Naive thymus-derived CD4-positive, alpha-beta T cell (primary cell): ENCODE measurements at regions not wholly inside any gene's neighbourhood (a gene's known extent, or its start where the extent isn't known, plus 50 kb on each side); places are given as distances from the start of the nearest gene placed in this dataset.

ENCODE experiments used
- ATAC-seq: fragments of 150-1000 bp; cut with Tn5 transposase; 2 replicates; pipeline ENCODE4 v1.10.0; 2021; ENCODE audit warnings: mild to moderate bottlenecking, moderate library complexity
- CTCF ChIA-PET: fragments of 350-600 bp; sonication (Branson Sonifier 250); formaldehyde crosslinking; loops from one replicate; lab custom pipeline; 2021; ENCODE audit warnings: antibody characterized with exemption; lab: Charles Lee
- POLR2A ChIA-PET: fragments of 350-600 bp; sonication (Branson Sonifier 250); formaldehyde crosslinking; loops from one replicate; lab custom pipeline; 2021; ENCODE audit warnings: antibody characterized with exemption, inconsistent platforms; lab: Charles Lee
- DNase-seq, 9 donors: peaks; one replicate each; pipeline versions ENCODE4 v3.0.0 to v3.0.0-alpha.2; 2020 to 2022; ENCODE audit warnings: mixed read lengths in 1 of 9
- H3K27ac ChIP-seq: one replicate; pipeline ENCODE4 v1.7.0; 2013; ENCODE audit warnings: mild to moderate bottlenecking, low read depth, low read length, moderate library complexity
- H3K27me3 ChIP-seq, 2 donors: one replicate each; pipeline ENCODE4 v1.7.0; 2013; ENCODE audit warnings: low read length in 2 of 2, mild to moderate bottlenecking in 2 of 2, moderate library complexity in 2 of 2; ENCODE audit not compliant: control insufficient read depth in 2 of 2, insufficient read depth in 2 of 2
- H3K36me3 ChIP-seq, 3 experiments: 1 replicate in 2 of 3; 2 replicates in 1 of 3; pipeline ENCODE4 v1.7.0; 2013; ENCODE audit warnings: low read length in 3 of 3, mild to moderate bottlenecking in 3 of 3, moderate library complexity in 1 of 3; ENCODE audit not compliant: insufficient read depth in 3 of 3, control insufficient read depth in 2 of 3
- H3K4me1 ChIP-seq, 2 donors: one replicate each; pipeline ENCODE4 v1.7.0; 2013; ENCODE audit warnings: low read length in 2 of 2, mild to moderate bottlenecking in 2 of 2, moderate library complexity in 1 of 2; ENCODE audit not compliant: control insufficient read depth in 2 of 2, insufficient read depth in 2 of 2
- H3K4me3 ChIP-seq: 2 replicates; pipeline ENCODE4 v1.7.0; 2013; ENCODE audit warnings: mild to moderate bottlenecking, low read length
- H3K9me3 ChIP-seq, 3 experiments: 1 replicate in 2 of 3; 2 replicates in 1 of 3; pipeline ENCODE4 v1.7.0; 2013; ENCODE audit warnings: low read length in 3 of 3; ENCODE audit not compliant: control insufficient read depth in 2 of 3
- H3K27ac Mint-ChIP-seq, 9 donors: one replicate each; pipeline ENCODE4 v1.8.0; 2020 to 2022; ENCODE audit warnings: mixed read lengths in 9 of 9, mild to moderate bottlenecking in 8 of 9, moderate library complexity in 5 of 9, inconsistent platforms in 2 of 9
- H3K27me3 Mint-ChIP-seq, 5 donors: one replicate each; pipeline ENCODE4 v1.8.0; 2021 to 2022; ENCODE audit warnings: mixed read lengths in 5 of 5, mild to moderate bottlenecking in 1 of 5
- H3K36me3 Mint-ChIP-seq, 5 donors: one replicate each; pipeline ENCODE4 v1.8.0; 2020 to 2022; ENCODE audit warnings: mixed read lengths in 5 of 5, mild to moderate bottlenecking in 3 of 5, inconsistent platforms in 1 of 5
- H3K4me1 Mint-ChIP-seq, 7 donors: one replicate each; pipeline ENCODE4 v1.8.0; 2020 to 2022; ENCODE audit warnings: mixed read lengths in 7 of 7, mild to moderate bottlenecking in 3 of 7, inconsistent platforms in 1 of 7
- H3K4me3 Mint-ChIP-seq, 10 donors: one replicate each; pipeline ENCODE4 v1.8.0; 2020 to 2022; ENCODE audit warnings: mild to moderate bottlenecking in 10 of 10, mixed read lengths in 10 of 10, moderate library complexity in 6 of 10, inconsistent platforms in 2 of 10
- H3K9me3 Mint-ChIP-seq, 11 donors: one replicate each; pipeline ENCODE4 v1.8.0; 2020 to 2022; ENCODE audit warnings: mixed read lengths in 11 of 11, mild to moderate bottlenecking in 4 of 11, inconsistent platforms in 1 of 11, moderate library complexity in 1 of 11
- intact Hi-C, 2 donors: fragments of 100-400 bp; cut with micrococcal nuclease; formaldehyde crosslinking; loops; one replicate each; pipeline ENCODE4 v1.15.1; 2023

GRCh38 chr5:30040488-30041118 is 1152.9 kb upstream of the CDH6 start:
- Mint-ChIP-seq H3K4me1 (no peaks in the 10 kb centered on the region), H3K36me3 (no peaks in the 10 kb centered on the region)

GRCh38 chr5:30039379-30039778 is 1154.1 kb upstream of the CDH6 start:
- peaks cover 0 to 4% (median 0%) of the 10 kb centered on the region in 3 experiments for H3K9me3 ChIP-seq
- POLR2A ChIA-PET: no interaction called here
- peaks cover 0 to 4% (median 0%) of the 10 kb centered on the region in 5 donors for H3K36me3 Mint-ChIP-seq
- ATAC-seq (no peak), DNase-seq (no peak)
- peaks cover 0 to 15% (median 3%) of the 10 kb centered on the region in 11 donors for H3K9me3 Mint-ChIP-seq
- no peaks in the 10 kb centered on the region for H3K4me1 Mint-ChIP-seq
- no peak overlapping the region for H3K4me3 Mint-ChIP-seq
- no peaks in the 10 kb centered on the region for H3K27me3 ChIP-seq
- intact Hi-C loops: no loop called here
- H3K27ac ChIP-seq: no peak overlapping the region
- H3K36me3 ChIP-seq: no peaks in the 10 kb centered on the region
- H3K27me3 Mint-ChIP-seq: no peaks in the 10 kb centered on the region
- CTCF ChIA-PET: no interaction called here
- no peak overlapping the region for H3K27ac Mint-ChIP-seq
- H3K4me1 ChIP-seq: no peaks in the 10 kb centered on the region
- H3K4me3 ChIP-seq: no peak overlapping the region

More at GRCh38 chr5:30040488-30041118, 1152.9 kb upstream of the CDH6 start:
- Histone ChIP-seq H3K36me3 (no peaks in the 10 kb centered on the region), H3K27me3 (no peaks in the 10 kb centered on the region), H3K4me3 (no peak overlapping the region), H3K27ac (no peak overlapping the region), H3K4me1 (no peaks in the 10 kb centered on the region), H3K9me3 (peaks cover 0 to 4% (median 0%) of the 10 kb centered on the region in 3 experiments)
- CTCF ChIA-PET: no interaction called here
- no peak for ATAC-seq
- no peak for DNase-seq
- intact Hi-C loops: loop anchor here in 1 of 2 donors (5.0 kb wide), 1 partner anchor 1147 kb away; no protein-coding TSS in a partner anchor
- no peak overlapping the region for H3K4me3 Mint-ChIP-seq
- H3K27me3 Mint-ChIP-seq: no peaks in the 10 kb centered on the region
- no peak overlapping the region for H3K27ac Mint-ChIP-seq
- peaks cover 0 to 17% (median 2%) of the 10 kb centered on the region in 11 donors for H3K9me3 Mint-ChIP-seq
- POLR2A ChIA-PET: no interaction called here

GRCh38 chr5:30034870-30035269 is 1158.6 kb upstream of the CDH6 start:
- no peaks in the 10 kb centered on the region for H3K4me1 ChIP-seq
- no peaks in the 10 kb centered on the region for H3K27me3 Mint-ChIP-seq
- peaks cover 0 to 4% (median 0%) of the 10 kb centered on the region in 5 donors for H3K36me3 Mint-ChIP-seq
- intact Hi-C loops: no loop called here
- H3K4me1 Mint-ChIP-seq: no peaks in the 10 kb centered on the region
- H3K4me3 Mint-ChIP-seq: no peak overlapping the region
- POLR2A ChIA-PET: no interaction called here
- H3K9me3 ChIP-seq: no peaks in the 10 kb centered on the region
- H3K36me3 ChIP-seq: no peaks in the 10 kb centered on the region
- no peaks in the 10 kb centered on the region for H3K27me3 ChIP-seq
- H3K27ac ChIP-seq: no peak overlapping the region
- CTCF ChIA-PET: no interaction called here
- H3K27ac Mint-ChIP-seq: no peak overlapping the region
- no peak overlapping the region for H3K4me3 ChIP-seq
- H3K9me3 Mint-ChIP-seq: peaks cover 0 to 20% (median 3%) of the 10 kb centered on the region in 11 donors
- ATAC-seq (no peak), DNase-seq (no peak)

GRCh38 chr5:30030101-30030500 is 1163.4 kb upstream of the CDH6 start:
- Mint-ChIP-seq H3K9me3 (peaks cover 0 to 12% (median 5%) of the 10 kb centered on the region in 11 donors), H3K27me3 (no peaks in the 10 kb centered on the region)
- intact Hi-C loops: no loop called here

GRCh38 chr5:30001826-30002225 is 1191.7 kb upstream of the CDH6 start:
- CTCF ChIA-PET: no interaction called here
- no peaks in the 10 kb centered on the region for H3K27me3 Mint-ChIP-seq

More at GRCh38 chr5:30030101-30030500, 1163.4 kb upstream of the CDH6 start:
- no peak overlapping the region for H3K4me3 Mint-ChIP-seq
- H3K4me3 ChIP-seq: no peak overlapping the region
- H3K4me1 ChIP-seq: no peaks in the 10 kb centered on the region
- no peak overlapping the region for H3K27ac Mint-ChIP-seq
- no peak overlapping the region for H3K27ac ChIP-seq
- no peaks in the 10 kb centered on the region for H3K4me1 Mint-ChIP-seq
- no peaks in the 10 kb centered on the region for H3K36me3 ChIP-seq
- peaks cover 0 to 4% (median 0%) of the 10 kb centered on the region in 5 donors for H3K36me3 Mint-ChIP-seq
- no peaks in the 10 kb centered on the region for H3K27me3 ChIP-seq
- H3K9me3 ChIP-seq: no peaks in the 10 kb centered on the region
- DNase-seq (no peak), ATAC-seq (no peak)
- ChIA-PET CTCF (no interaction called here), POLR2A (no interaction called here)

GRCh38 chr5:30000231-30000630 is 1193.3 kb upstream of the CDH6 start:
- DNase-seq (no peak), ATAC-seq (no peak)
- Mint-ChIP-seq H3K4me3 (no peak overlapping the region), H3K9me3 (peaks cover 0 to 39% (median 10%) of the 10 kb centered on the region in 11 donors), H3K27me3 (no peaks in the 10 kb centered on the region), H3K4me1 (no peaks in the 10 kb centered on the region), H3K27ac (no peak overlapping the region), H3K36me3 (no peaks in the 10 kb centered on the region)
- Histone ChIP-seq H3K27ac (no peak overlapping the region), H3K9me3 (peaks cover 0 to 4% (median 0%) of the 10 kb centered on the region in 3 experiments), H3K4me3 (no peak overlapping the region), H3K27me3 (no peaks in the 10 kb centered on the region), H3K4me1 (no peaks in the 10 kb centered on the region), H3K36me3 (no peaks in the 10 kb centered on the region)
- ChIA-PET CTCF (no interaction called here), POLR2A (no interaction called here)
- intact Hi-C loops: no loop called here

More at GRCh38 chr5:30001826-30002225, 1191.7 kb upstream of the CDH6 start:
- no peak for DNase-seq
- H3K9me3 Mint-ChIP-seq: peaks cover 0 to 39% (median 13%) of the 10 kb centered on the region in 11 donors
- no peak for ATAC-seq
- POLR2A ChIA-PET: no interaction called here
- no peak overlapping the region for H3K27ac Mint-ChIP-seq
- H3K36me3 Mint-ChIP-seq: no peaks in the 10 kb centered on the region
- H3K4me1 Mint-ChIP-seq: no peaks in the 10 kb centered on the region
- Histone ChIP-seq H3K36me3 (no peaks in the 10 kb centered on the region), H3K27ac (no peak overlapping the region), H3K4me1 (no peaks in the 10 kb centered on the region), H3K9me3 (peaks cover 0 to 4% (median 0%) of the 10 kb centered on the region in 3 experiments), H3K27me3 (no peaks in the 10 kb centered on the region), H3K4me3 (no peak overlapping the region)
- no peak overlapping the region for H3K4me3 Mint-ChIP-seq
- intact Hi-C loops: no loop called here

DNA sequence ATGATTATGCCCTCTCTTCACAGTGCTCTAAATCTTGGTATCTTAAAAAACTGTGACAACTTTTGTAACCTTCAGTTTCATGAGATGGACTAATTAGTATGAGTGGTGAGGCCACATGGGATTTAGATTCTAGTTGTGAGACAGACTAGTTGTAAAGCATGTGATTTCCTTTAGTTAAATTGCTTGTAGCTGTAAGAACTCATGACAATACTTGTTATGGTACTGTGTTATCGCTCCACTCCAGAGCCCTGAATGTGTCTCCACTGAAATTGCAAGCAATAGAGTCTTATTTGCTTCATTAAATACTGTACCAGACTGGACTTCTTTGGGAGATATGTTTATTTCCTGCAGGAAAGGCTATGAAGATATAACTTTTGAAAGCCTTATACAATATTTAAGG is 1198.3 kb upstream of the CDH6 start:
- no peak overlapping the region for H3K27ac Mint-ChIP-seq
- H3K4me1 Mint-ChIP-seq: peaks cover 0 to 2% (median 0%) of the 10 kb centered on the region in 7 donors
- no peaks in the 10 kb centered on the region for H3K4me1 ChIP-seq
- H3K27me3 Mint-ChIP-seq: no peaks in the 10 kb centered on the region
- peaks cover 0 to 27% (median 9%) of the 10 kb centered on the region in 11 donors for H3K9me3 Mint-ChIP-seq
- intact Hi-C loops: no loop called here
- no peaks in the 10 kb centered on the region for H3K36me3 ChIP-seq
- ATAC-seq (no peak), DNase-seq (no peak)
- no peaks in the 10 kb centered on the region for H3K36me3 Mint-ChIP-seq
- H3K27me3 ChIP-seq: no peaks in the 10 kb centered on the region
- no peak overlapping the region for H3K4me3 Mint-ChIP-seq
- ChIA-PET POLR2A (no interaction called here), CTCF (no interaction called here)
- peaks cover 0 to 2% (median 0%) of the 10 kb centered on the region in 3 experiments for H3K9me3 ChIP-seq
- no peak overlapping the region for H3K4me3 ChIP-seq
- no peak overlapping the region for H3K27ac ChIP-seq
